GM18867 (cell line): ENCODE measurements at regions not wholly inside any gene's neighbourhood (a gene's known extent, or its start where the extent isn't known, plus 50 kb on each side); places are given as distances from the start of the nearest gene placed in this dataset.

Source experiments
- ATAC-seq: cut with Tn5 transposase; IDR thresholded peaks from one replicate; pipeline ENCODE4 v1.9.1; 2021; ENCODE audit warnings: mild to moderate bottlenecking, moderate library complexity; ENCODE audit not compliant: unreplicated experiment

DNA sequence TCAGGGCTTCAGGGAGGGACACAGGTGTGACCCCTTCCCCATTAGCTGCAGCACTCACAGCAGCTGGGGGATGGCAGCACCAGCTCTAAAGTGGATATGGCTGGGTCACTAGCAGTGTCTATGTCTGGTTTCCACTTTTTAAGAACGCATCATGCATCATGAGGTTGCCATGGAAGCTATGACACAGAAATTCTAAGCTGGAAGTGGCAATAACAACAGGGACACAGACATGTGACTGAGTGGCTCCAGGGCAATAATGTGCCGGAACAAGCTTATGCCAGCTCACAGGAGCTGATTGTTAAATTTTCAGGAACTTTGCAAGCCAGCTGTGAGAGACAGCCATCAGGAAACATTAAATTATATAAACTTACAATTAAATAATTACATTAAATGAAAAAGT lies 51.2 kb upstream of the NFASC start:
- ATAC-seq, result no peak
